T-cell (primary cell): ENCODE measurements at regions not wholly inside any gene's neighbourhood (a gene's known extent, or its start where the extent isn't known, plus 50 kb on each side); places are given as distances from the start of the nearest gene placed in this dataset.

Experiments
- ATAC-seq, 4 experiments: fragments of 200-7000 bp in 3 of 4; fragments of 150-1000 bp in 1 of 4; cut with Tn5 transposase; replicated peaks in 1 of 4; 1 replicate in 3 of 4; 2 replicates in 1 of 4; pipeline ENCODE4 v1.10.0; 2021; ENCODE audit warnings: moderate library complexity in 3 of 4, mild to moderate bottlenecking in 2 of 4, moderate number of reproducible peaks in 1 of 4
- CTCF ChIA-PET, 2 donors: fragments of 300-600 bp; sonication (Branson Sonifier 250); formaldehyde crosslinking; loops; one replicate each; lab custom pipeline; 2022; ENCODE audit warnings: antibody characterized with exemption in 2 of 2; lab: Charles Lee
- POLR2A ChIA-PET, 2 donors: fragments of 300-600 bp; sonication (Branson Sonifier 250); formaldehyde crosslinking; loops; one replicate each; lab custom pipeline; 2022; ENCODE audit warnings: antibody characterized with exemption in 2 of 2; lab: Charles Lee
- DNase-seq, 35 experiments: peaks; one replicate each; pipeline versions ENCODE4 v3.0.0 to v3.0.0-alpha.2; 2013 to 2023
- H3K27ac ChIP-seq: one replicate; pipeline ENCODE4 v1.5.1; 2013; ENCODE audit warnings: low read length
- H3K27me3 ChIP-seq, 2 experiments: replicated peaks in 1 of 2; 1 replicate in 1 of 2; 2 replicates in 1 of 2; pipeline versions ENCODE4 v1.6.1 to v1.7.0; 2013; ENCODE audit warnings: low read length in 1 of 2, mixed read lengths in 1 of 2; ENCODE audit not compliant: control insufficient read depth in 2 of 2, insufficient read depth in 2 of 2; ENCODE audit errors: extremely low read depth in 1 of 2
- H3K36me3 ChIP-seq, 2 donors: 1 replicate in 1 of 2; 2 replicates in 1 of 2; pipeline versions ENCODE4 v1.6.1 to v1.7.0; 2013; ENCODE audit warnings: low read length in 1 of 2; ENCODE audit not compliant: control insufficient read depth in 2 of 2, insufficient read depth in 1 of 2; ENCODE audit errors: extremely low read depth in 1 of 2
- H3K4me1 ChIP-seq, 2 experiments: 1 replicate in 1 of 2; 2 replicates in 1 of 2; pipeline versions ENCODE4 v1.6.1 to v1.7.0; 2013; ENCODE audit warnings: low read length in 2 of 2, mixed read lengths in 1 of 2; ENCODE audit not compliant: insufficient read depth in 2 of 2, control insufficient read depth in 1 of 2; ENCODE audit errors: extremely low read depth in 1 of 2
- H3K4me3 ChIP-seq, 2 donors: 1 replicate in 1 of 2; 2 replicates in 1 of 2; pipeline versions ENCODE4 v1.5.1 to v1.7.0; 2013; ENCODE audit warnings: mild to moderate bottlenecking in 2 of 2, low read length in 1 of 2, moderate library complexity in 1 of 2; ENCODE audit not compliant: control insufficient read depth in 1 of 2; ENCODE audit errors: extremely low read depth in 1 of 2
- H3K9me3 ChIP-seq: 2 replicates; pipeline ENCODE4 v1.7.0; 2013
- H3K27ac Mint-ChIP-seq, 2 donors: one replicate each; pipeline ENCODE4 v1.8.0; 2020 to 2021; ENCODE audit warnings: mild to moderate bottlenecking in 2 of 2, mixed read lengths in 2 of 2
- H3K27me3 Mint-ChIP-seq, 2 donors: one replicate each; pipeline ENCODE4 v1.8.0; 2021 to 2022; ENCODE audit warnings: mixed read lengths in 2 of 2
- H3K36me3 Mint-ChIP-seq: one replicate; pipeline ENCODE4 v1.8.0; 2021; ENCODE audit warnings: mixed read lengths
- H3K4me1 Mint-ChIP-seq, 3 donors: one replicate each; pipeline ENCODE4 v1.8.0; 2020 to 2022; ENCODE audit warnings: mixed read lengths in 3 of 3, mild to moderate bottlenecking in 1 of 3
- H3K4me3 Mint-ChIP-seq, 3 donors: one replicate each; pipeline ENCODE4 v1.8.0; 2020 to 2022; ENCODE audit warnings: mild to moderate bottlenecking in 3 of 3, mixed read lengths in 3 of 3, moderate library complexity in 3 of 3
- H3K9me3 Mint-ChIP-seq, 3 donors: one replicate each; pipeline ENCODE4 v1.8.0; 2020 to 2022; ENCODE audit warnings: mixed read lengths in 3 of 3
- WGBS: methylation state at CpG from one replicate; pipeline ENCODE4 v1.1.5; 2013; ENCODE audit warnings: missing lambda C conversion rate; ENCODE audit not compliant: insufficient coverage; 5-methylcytosine and 5-hydroxymethylcytosine counted together

GRCh38 chr2:11050565-11050964 lies 104.7 kb upstream of the SLC66A3 start:
- WGBS = no CpG with 5 or more reads among the region's 5 CpGs

DNA sequence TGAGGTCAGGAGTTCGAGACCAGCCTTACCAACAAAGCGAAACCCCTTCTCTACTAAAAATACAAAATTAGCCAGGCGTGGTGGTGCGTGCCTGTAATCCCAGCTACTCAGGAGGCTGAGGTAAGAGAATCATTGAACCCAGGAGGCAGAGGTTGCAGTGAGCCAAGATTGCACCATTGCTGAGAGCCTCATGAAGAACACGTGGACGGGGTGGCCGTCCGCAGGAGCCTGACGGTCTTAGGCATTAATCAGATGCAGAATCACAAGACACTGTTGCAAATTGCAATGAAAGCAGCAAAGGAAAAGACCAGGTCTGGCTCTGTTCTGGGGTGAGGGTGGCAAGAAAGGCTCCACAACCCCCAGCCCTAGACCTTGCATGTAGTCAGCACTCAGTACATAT lies 104.0 kb upstream of the SLC66A3 start:
- DNase-seq = no peak
- Mint-ChIP-seq H3K27me3 (peaks cover 6 to 12% of the 10 kb centered on the region in 2 donors), H3K9me3 (no peaks in the 10 kb centered on the region), H3K27ac (no peak overlapping the region), H3K36me3 (no peaks in the 10 kb centered on the region), H3K4me3 (no peak overlapping the region), H3K4me1 (no peaks in the 10 kb centered on the region)
- no peak for ATAC-seq
- Histone ChIP-seq H3K9me3 (no peaks in the 10 kb centered on the region), H3K36me3 (no peaks in the 10 kb centered on the region), H3K27ac (no peak overlapping the region), H3K4me3 (no peak overlapping the region), H3K27me3 (peaks cover 5 to 15% of the 10 kb centered on the region in 2 experiments), H3K4me1 (no peaks in the 10 kb centered on the region)
- POLR2A ChIA-PET = no interaction called here
- CTCF ChIA-PET = no interaction called here
- WGBS = 85% methylated on average over 4 of the region's 9 CpGs

More at GRCh38 chr2:11050565-11050964, 104.7 kb upstream of the SLC66A3 start:
- no peak overlapping the region for H3K27ac Mint-ChIP-seq
- no peaks in the 10 kb centered on the region for H3K36me3 ChIP-seq
- peaks cover 0 to 8% of the 10 kb centered on the region in 2 donors for H3K27me3 Mint-ChIP-seq
- no peaks in the 10 kb centered on the region for H3K9me3 ChIP-seq
- H3K27ac ChIP-seq = no peak overlapping the region
- H3K4me1 ChIP-seq = no peaks in the 10 kb centered on the region
- no peak overlapping the region for H3K4me3 Mint-ChIP-seq
- no peaks in the 10 kb centered on the region for H3K9me3 Mint-ChIP-seq
- ATAC-seq (no peak), DNase-seq (no peak)
- ChIA-PET POLR2A (no interaction called here), CTCF (no interaction called here)
- H3K4me1 Mint-ChIP-seq = no peaks in the 10 kb centered on the region
- peaks cover 5 to 13% of the 10 kb centered on the region in 2 experiments for H3K27me3 ChIP-seq
- H3K36me3 Mint-ChIP-seq = no peaks in the 10 kb centered on the region
- H3K4me3 ChIP-seq = no peak overlapping the region

- Mint-ChIP-seq H3K9me3 (peaks cover 0 to 2% (median 0%) of the 10 kb centered on the region in 3 donors), H3K27ac (no peak overlapping the region), H3K27me3 (peaks cover 14 to 23% of the 10 kb centered on the region in 2 donors), H3K36me3 (no peaks in the 10 kb centered on the region), H3K4me3 (no peak overlapping the region), H3K4me1 (no peaks in the 10 kb centered on the region)
- Histone ChIP-seq H3K9me3 (no peaks in the 10 kb centered on the region), H3K36me3 (no peaks in the 10 kb centered on the region), H3K4me3 (no peak overlapping the region), H3K4me1 (no peaks in the 10 kb centered on the region), H3K27ac (no peak overlapping the region), H3K27me3 (peaks cover 5 to 20% of the 10 kb centered on the region in 2 experiments)
- DNase-seq (no peak), ATAC-seq (no peak)
- 85% methylated on average over 11 of the region's 12 CpGs for WGBS
- ChIA-PET POLR2A (no interaction called here), CTCF (no interaction called here)
These were observed 101.7 kb upstream of the SLC66A3 start for GRCh38 chr2:11053546-11053945.

GRCh38 chr2:11054783-11055678 lies 100.2 kb upstream of the SLC66A3 start:
- no peaks in the 10 kb centered on the region for H3K4me1 ChIP-seq
- H3K36me3 ChIP-seq = no peaks in the 10 kb centered on the region
- peaks cover 0 to 20% of the 10 kb centered on the region in 2 experiments for H3K27me3 ChIP-seq
- Mint-ChIP-seq H3K27me3 (peaks cover 16 to 24% of the 10 kb centered on the region in 2 donors), H3K4me3 (no peak overlapping the region), H3K9me3 (peaks cover 0 to 5% (median 0%) of the 10 kb centered on the region in 3 donors), H3K36me3 (no peaks in the 10 kb centered on the region), H3K27ac (no peak overlapping the region), H3K4me1 (no peaks in the 10 kb centered on the region)
- no peak for ATAC-seq
- POLR2A ChIA-PET = no interaction called here
- no peak for DNase-seq
- no peak overlapping the region for H3K27ac ChIP-seq
- CTCF ChIA-PET = no interaction called here
- WGBS = 83% methylated on average over 10 of the region's 14 CpGs
- no peak overlapping the region for H3K4me3 ChIP-seq
- H3K9me3 ChIP-seq = no peaks in the 10 kb centered on the region

- WGBS = 93% methylated on average over 4 of the region's 9 CpGs
- POLR2A ChIA-PET = no interaction called here
These were observed 99.5 kb upstream of the SLC66A3 start for GRCh38 chr2:11055679-11056215.

DNA sequence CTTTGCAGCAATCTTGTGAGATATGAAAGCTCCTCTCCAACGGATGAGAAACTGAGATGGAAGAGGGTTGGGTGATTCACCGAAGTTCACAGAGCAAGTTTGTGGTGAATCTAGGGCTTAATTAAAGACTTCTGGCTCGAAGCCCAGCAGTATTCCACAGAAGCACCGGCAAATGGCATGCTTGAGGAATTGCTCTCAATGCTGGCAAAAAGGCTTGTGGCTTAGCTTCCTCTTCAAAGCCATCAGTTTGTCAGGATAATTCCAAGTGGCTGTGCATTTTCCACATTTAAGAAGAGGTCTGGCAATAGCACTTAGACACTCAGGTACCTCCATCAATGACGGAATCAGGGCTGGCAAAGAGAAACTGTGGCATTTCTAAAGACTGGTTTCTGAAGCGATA lies 98.7 kb upstream of the SLC66A3 start:
- peaks cover 2% of the 10 kb centered on the region for H3K9me3 ChIP-seq
- H3K27me3 ChIP-seq = peaks cover 0 to 14% of the 10 kb centered on the region in 2 experiments
- no peak overlapping the region for H3K4me3 Mint-ChIP-seq
- no peaks in the 10 kb centered on the region for H3K36me3 Mint-ChIP-seq
- peaks cover 20 to 24% of the 10 kb centered on the region in 2 donors for H3K27me3 Mint-ChIP-seq
- H3K4me1 ChIP-seq = no peaks in the 10 kb centered on the region
- H3K36me3 ChIP-seq = no peaks in the 10 kb centered on the region
- CTCF ChIA-PET = interaction anchor here in 1 of 2 donors (0.5 kb wide), 1 partner anchor 125 kb away, joined by 4 read pairs; no protein-coding TSS in a partner anchor
- no peak overlapping the region for H3K27ac ChIP-seq
- H3K27ac Mint-ChIP-seq = no peak overlapping the region
- no peak for ATAC-seq
- POLR2A ChIA-PET = no interaction called here
- no peak overlapping the region for H3K4me3 ChIP-seq
- peaks cover 9 to 17% (median 9%) of the 10 kb centered on the region in 3 donors for H3K9me3 Mint-ChIP-seq
- H3K4me1 Mint-ChIP-seq = no peaks in the 10 kb centered on the region
- WGBS = 86% methylated on average over 4 of the region's 6 CpGs
- no peak for DNase-seq

More at GRCh38 chr2:11055679-11056215, 99.5 kb upstream of the SLC66A3 start:
- Mint-ChIP-seq H3K27me3 (peaks cover 17 to 24% of the 10 kb centered on the region in 2 donors), H3K4me3 (no peak overlapping the region), H3K9me3 (peaks cover 5 to 12% (median 5%) of the 10 kb centered on the region in 3 donors), H3K36me3 (no peaks in the 10 kb centered on the region), H3K4me1 (no peaks in the 10 kb centered on the region), H3K27ac (no peak overlapping the region)
- Histone ChIP-seq H3K27ac (no peak overlapping the region), H3K27me3 (peaks cover 0 to 20% of the 10 kb centered on the region in 2 experiments), H3K36me3 (no peaks in the 10 kb centered on the region), H3K4me3 (no peak overlapping the region), H3K4me1 (no peaks in the 10 kb centered on the region), H3K9me3 (no peaks in the 10 kb centered on the region)
- ATAC-seq (no peak), DNase-seq (no peak)
- CTCF ChIA-PET = interaction anchor here in 1 of 2 donors (0.5 kb wide), 1 partner anchor 126 kb away, joined by 4 read pairs; no protein-coding TSS in a partner anchor
